ENCODE measurements at regions not wholly inside any gene's neighbourhood (a gene's known extent, or its start where the extent isn't known, plus 50 kb on each side); places are given as distances from the start of the nearest gene placed in this dataset.

GRCh38 chr11:128157423-128158298, 429.7 kb downstream of the ETS1 start (continued):
- TF ChIP-seq ATF3 (IDR thresholded peaks at IDR 0.05; ENCODE audit: borderline replicate concordance, extremely low read depth, low read depth, low read length) (peak; percentile 4; the same call in 1 of the 2 replicates), USF1 (IDR thresholded peaks at IDR 0.05; ENCODE audit: borderline replicate concordance, extremely low read length, insufficient read depth, low read depth, low read length) (no peak), CUX1 (IDR thresholded peaks at IDR 0.05; ENCODE audit: insufficient replicate concordance, low read depth, low read length) (no peak), STAT3 (IDR thresholded peaks at IDR 0.05; ENCODE audit: low read depth, low read length) (no peak), SPI1 (IDR thresholded peaks at IDR 0.05; ENCODE audit: borderline replicate concordance, insufficient read depth, low read depth, low read length) (no peak), SRF (IDR thresholded peaks at IDR 0.05; ENCODE audit: low read depth in 2 of 2, low read length in 2 of 2) (no peak), TCF3 (IDR thresholded peaks at IDR 0.05; ENCODE audit: borderline replicate concordance, insufficient read depth, low read depth, low read length) (no peak), RELB (IDR thresholded peaks at IDR 0.05; ENCODE audit: low read depth) (0 out of 2 replicates have a peak, but pooled peaks have one; percentile 17), CTCF (IDR thresholded peaks at IDR 0.05 in 2 of 3, conservative IDR thresholded peaks at IDR 0.05 in 1 of 3; ENCODE audit: control insufficient read depth in 2 of 3, extremely low read depth in 1 of 3, insufficient read depth in 1 of 3, low read depth in 3 of 3, low read length in 3 of 3) (peak; percentile 58 to 92 (median 73)), NFYA (IDR thresholded peaks at IDR 0.05; ENCODE audit: borderline replicate concordance, low read depth, low read length) (no peak), PKNOX1 (IDR thresholded peaks at IDR 0.05) (no peak), TARDBP (IDR thresholded peaks at IDR 0.05; ENCODE audit: borderline replicate concordance) (no peak), EGR1 (IDR thresholded peaks at IDR 0.05; ENCODE audit: borderline replicate concordance in 1 of 2, low read depth in 2 of 2, low read length in 2 of 2) (no peak), ZNF217 (IDR thresholded peaks at IDR 0.05) (no peak), SMARCA5 (IDR thresholded peaks at IDR 0.05) (peak; percentile 52; the same call in 1 of the 2 replicates), FOS (IDR thresholded peaks at IDR 0.05; ENCODE audit: borderline replicate concordance, extremely low read depth, insufficient read length) (no peak)

All from GM12878 (cell line).